Stimulated activated CD8-positive, alpha-beta memory T cell treated with anti-CD3 and anti-CD28 coated beads, Interleukin-12 subunit alpha, Interleukin-12 subunit beta, amount 100 ng/mL, for 24 hours (primary cell): ENCODE measurements at regions not wholly inside any gene's neighbourhood (a gene's known extent, or its start where the extent isn't known, plus 50 kb on each side); places are given as distances from the start of the nearest gene placed in this dataset.
"Not testable (repeated sequence)": the region's sequence is repeated elsewhere in the genome, so short reads cannot be mapped to it uniquely, and the experiment has no call there.

ENCODE experiments used
- DNase-seq: peaks from one replicate; pipeline ENCODE4 v3.0.0-alpha.2; 2020; ENCODE audit errors: extremely low read depth

GRCh38 chr3:170705131-170705530 lies 119.3 kb upstream of the SLC7A14 start:
- DNase-seq = no peak

GRCh38 chr3:170703121-170703588 lies 117.3 kb upstream of the SLC7A14 start:
- DNase-seq = no peak

GRCh38 chr3:170701696-170702678 lies 116.1 kb upstream of the SLC7A14 start:
- DNase-seq = no peak

- DNase-seq = no peak
Observed at GRCh38 chr3:170700054-170700404, 114.2 kb upstream of the SLC7A14 start.

GRCh38 chr3:170699158-170700053 lies 113.5 kb upstream of the SLC7A14 start:
- DNase-seq = no peak

- DNase-seq = no peak
Observed at GRCh38 chr3:170697908-170698307, 112.0 kb upstream of the SLC7A14 start.

GRCh38 chr3:170697131-170697530 lies 111.3 kb upstream of the SLC7A14 start:
- DNase-seq = no peak

- no peak for DNase-seq
Observed at GRCh38 chr3:170695486-170696064, 109.7 kb upstream of the SLC7A14 start.

GRCh38 chr3:170692720-170693119 lies 106.8 kb upstream of the SLC7A14 start:
- no peak for DNase-seq

- DNase-seq = no peak
Observed at GRCh38 chr3:170690661-170690981, 104.7 kb upstream of the SLC7A14 start.

- DNase-seq = peak; percentile 5
Observed at GRCh38 chr3:170689893-170690660, 104.2 kb upstream of the SLC7A14 start.

- no peak for DNase-seq
Observed at GRCh38 chr3:170689296-170689829, 103.5 kb upstream of the SLC7A14 start.

GRCh38 chr3:170688222-170688621 lies 102.3 kb upstream of the SLC7A14 start:
- not testable (repeated sequence) for DNase-seq

- DNase-seq = no peak
Observed at GRCh38 chr3:170680593-170680992, 94.7 kb upstream of the SLC7A14 start.

GRCh38 chr3:170679190-170679589 lies 93.3 kb upstream of the SLC7A14 start:
- no peak for DNase-seq

- no peak for DNase-seq
Observed at GRCh38 chr3:170670504-170670903, 84.6 kb upstream of the SLC7A14 start.

- DNase-seq = not testable (repeated sequence)
Observed at GRCh38 chr3:170662986-170663385, 77.1 kb upstream of the SLC7A14 start.

- DNase-seq = no peak
Observed at GRCh38 chr3:170660139-170660538, 74.3 kb upstream of the SLC7A14 start.

- DNase-seq = no peak
Observed at GRCh38 chr3:170657312-170657711, 71.4 kb upstream of the SLC7A14 start.

GRCh38 chr3:170656284-170656683 lies 70.4 kb upstream of the SLC7A14 start:
- no peak for DNase-seq

- no peak for DNase-seq
Observed at GRCh38 chr3:170653801-170654200, 67.9 kb upstream of the SLC7A14 start.
